ENCODE measurements at regions not wholly inside any gene's neighbourhood (a gene's known extent, or its start where the extent isn't known, plus 50 kb on each side); places are given as distances from the start of the nearest gene placed in this dataset.

- in situ Hi-C loops (cut with HindIII; ENCODE audit: low sequenced_read_pairs) = no loop called here
- no peak overlapping the region for H3K4me3 ChIP-seq (ENCODE audit: low read depth, low read length)
- TF ChIP-seq, protein P1, sequence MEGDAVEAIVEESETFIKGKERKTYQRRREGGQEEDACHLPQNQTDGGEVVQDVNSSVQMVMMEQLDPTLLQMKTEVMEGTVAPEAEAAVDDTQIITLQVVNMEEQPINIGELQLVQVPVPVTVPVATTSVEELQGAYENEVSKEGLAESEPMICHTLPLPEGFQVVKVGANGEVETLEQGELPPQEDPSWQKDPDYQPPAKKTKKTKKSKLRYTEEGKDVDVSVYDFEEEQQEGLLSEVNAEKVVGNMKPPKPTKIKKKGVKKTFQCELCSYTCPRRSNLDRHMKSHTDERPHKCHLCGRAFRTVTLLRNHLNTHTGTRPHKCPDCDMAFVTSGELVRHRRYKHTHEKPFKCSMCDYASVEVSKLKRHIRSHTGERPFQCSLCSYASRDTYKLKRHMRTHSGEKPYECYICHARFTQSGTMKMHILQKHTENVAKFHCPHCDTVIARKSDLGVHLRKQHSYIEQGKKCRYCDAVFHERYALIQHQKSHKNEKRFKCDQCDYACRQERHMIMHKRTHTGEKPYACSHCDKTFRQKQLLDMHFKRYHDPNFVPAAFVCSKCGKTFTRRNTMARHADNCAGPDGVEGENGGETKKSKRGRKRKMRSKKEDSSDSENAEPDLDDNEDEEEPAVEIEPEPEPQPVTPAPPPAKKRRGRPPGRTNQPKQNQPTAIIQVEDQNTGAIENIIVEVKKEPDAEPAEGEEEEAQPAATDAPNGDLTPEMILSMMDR (IDR thresholded peaks at IDR 0.05; ENCODE audit: low read depth, low read length) = no peak
- no peak for DNase-seq (ENCODE audit: low read depth, low spot score)
These were observed 110.1 kb downstream of the GALR1 start for GRCh38 chr18:77359561-77360314.

DNA sequence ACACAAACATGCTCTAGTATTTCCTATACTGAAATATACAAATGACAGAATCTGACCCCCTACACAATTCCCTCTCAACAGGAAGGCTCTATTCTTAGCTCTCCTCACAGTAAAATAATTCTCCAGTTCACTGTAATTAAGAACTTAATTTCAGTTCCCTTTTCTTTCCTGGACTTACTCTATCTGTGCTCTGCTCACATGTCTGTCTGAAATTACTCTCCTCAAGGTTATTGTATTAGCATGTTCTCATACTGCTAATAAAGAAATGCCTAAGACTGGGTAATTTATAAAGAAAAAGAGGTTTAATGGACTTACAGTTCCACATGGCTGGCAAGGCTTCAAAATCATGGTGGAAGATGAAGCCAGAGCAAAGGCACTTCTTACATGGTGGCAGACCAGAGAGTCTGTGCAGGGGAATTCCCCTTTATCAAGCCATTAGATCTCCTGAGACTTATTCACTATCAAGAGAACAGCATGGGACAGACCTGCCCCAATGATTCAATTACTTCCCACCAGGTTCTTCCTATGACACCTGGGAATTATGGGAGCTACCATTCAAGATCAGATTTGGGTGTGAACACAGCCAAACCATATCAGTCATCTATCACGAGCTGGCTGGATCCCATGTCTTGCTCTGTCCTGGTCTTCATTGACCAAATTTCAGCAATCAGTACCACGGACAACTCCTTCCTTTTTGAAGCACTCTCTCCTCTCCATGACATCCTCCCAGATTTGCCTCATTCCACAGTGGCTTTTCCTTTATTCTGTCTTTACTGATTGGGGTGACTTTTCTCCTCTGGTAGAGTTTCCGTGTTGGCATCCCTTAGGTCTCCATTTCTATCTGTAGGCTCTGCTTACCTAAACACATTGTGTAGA, 110.9 kb downstream of the GALR1 start:
- in situ Hi-C loops (cut with HindIII; ENCODE audit: low sequenced_read_pairs) = no loop called here
- TF ChIP-seq, protein P1 (IDR thresholded peaks at IDR 0.05; ENCODE audit: low read depth, low read length) = no peak

DNA sequence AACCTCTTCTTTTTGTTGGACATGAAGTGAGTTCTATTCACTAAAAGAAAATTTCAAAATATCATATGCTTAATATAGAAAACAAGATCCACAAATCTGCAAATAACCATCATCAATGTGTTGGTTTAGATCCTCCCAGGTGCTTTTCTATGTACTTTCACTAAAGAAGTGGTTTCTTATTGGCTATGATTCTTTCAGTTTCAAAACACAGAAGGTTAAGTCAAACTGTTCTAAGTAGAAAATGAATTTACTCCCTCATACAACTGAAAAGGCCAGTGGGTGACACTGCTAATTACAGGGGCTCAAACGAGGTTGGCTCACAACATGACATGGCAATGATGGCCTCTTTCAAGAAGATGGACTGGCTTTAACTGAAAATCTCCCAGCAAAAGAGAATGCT, 111.7 kb downstream of the GALR1 start:
- TF ChIP-seq, protein P1 (IDR thresholded peaks at IDR 0.05; ENCODE audit: low read depth, low read length) = no peak

More for the DNA sequence above, 110.9 kb downstream of the GALR1 start:
- no peak overlapping the region for H3K4me3 ChIP-seq (ENCODE audit: low read depth, low read length)
- DNase-seq (ENCODE audit: low read depth, low spot score) = no peak

GRCh38 chr18:77365667-77366066, 116.0 kb downstream of the GALR1 start:
- no peak overlapping the region for H3K4me3 ChIP-seq (ENCODE audit: low read depth, low read length)
- in situ Hi-C loops (cut with HindIII; ENCODE audit: low sequenced_read_pairs) = no loop called here
- no peak for DNase-seq (ENCODE audit: low read depth, low spot score)
- TF ChIP-seq, protein P1 (IDR thresholded peaks at IDR 0.05; ENCODE audit: low read depth, low read length) = no peak

More for the DNA sequence above, 111.7 kb downstream of the GALR1 start:
- in situ Hi-C loops (cut with HindIII; ENCODE audit: low sequenced_read_pairs) = no loop called here
- H3K4me3 ChIP-seq (ENCODE audit: low read depth, low read length) = no peak overlapping the region
- no peak for DNase-seq (ENCODE audit: low read depth, low spot score)

- in situ Hi-C loops (cut with HindIII; ENCODE audit: low sequenced_read_pairs) = no loop called here
- no peak overlapping the region for H3K4me3 ChIP-seq (ENCODE audit: low read depth, low read length)
- no peak for DNase-seq (ENCODE audit: low read depth, low spot score)
- TF ChIP-seq, protein P1 (IDR thresholded peaks at IDR 0.05; ENCODE audit: low read depth, low read length) = no peak
These were observed 116.5 kb downstream of the GALR1 start for GRCh38 chr18:77366067-77366719.

Data from astrocyte of the spinal cord (primary cell).